ENCODE measurements at regions not wholly inside any gene's neighbourhood (a gene's known extent, or its start where the extent isn't known, plus 50 kb on each side); places are given as distances from the start of the nearest gene placed in this dataset.

- peak overlapping the region; percentile 9 for H3K27ac ChIP-seq (ENCODE audit: poor library complexity, severe bottlenecking)
- no peaks in the 10 kb centered on the region for H3K36me3 ChIP-seq (ENCODE audit: low read depth)
- no peak for DNase-seq (ENCODE audit: low spot score)
- no peaks in the 10 kb centered on the region for H3K9me3 ChIP-seq (ENCODE audit: severe bottlenecking)
- no peaks in the 10 kb centered on the region for H3K27me3 ChIP-seq (ENCODE audit: insufficient read depth, poor library complexity, severe bottlenecking)
- TF ChIP-seq CTCF (IDR thresholded peaks at IDR 0.05; ENCODE audit: poor library complexity, severe bottlenecking) = no peak
- no peak for ATAC-seq (ENCODE audit: low read depth)
- H3K4me3 ChIP-seq (ENCODE audit: severe bottlenecking) = no peak overlapping the region
- peaks cover 25% of the 10 kb centered on the region for H3K4me1 ChIP-seq (ENCODE audit: insufficient read depth, poor library complexity, severe bottlenecking)
Measured at GRCh38 chr1:55585402-55585792, 370.2 kb upstream of the USP24 start.

- DNase-seq (ENCODE audit: low spot score) (no peak), ATAC-seq (ENCODE audit: low read depth) (no peak)
- Histone ChIP-seq H3K4me1 (ENCODE audit: insufficient read depth, poor library complexity, severe bottlenecking) (peaks cover 29% of the 10 kb centered on the region), H3K9me3 (ENCODE audit: severe bottlenecking) (no peaks in the 10 kb centered on the region), H3K27ac (ENCODE audit: poor library complexity, severe bottlenecking) (peak overlapping the region; percentile 9), H3K27me3 (ENCODE audit: insufficient read depth, poor library complexity, severe bottlenecking) (no peaks in the 10 kb centered on the region), H3K36me3 (ENCODE audit: low read depth) (no peaks in the 10 kb centered on the region), H3K4me3 (ENCODE audit: severe bottlenecking) (no peak overlapping the region)
- peak; percentile 21 for TF ChIP-seq CTCF (IDR thresholded peaks at IDR 0.05; ENCODE audit: poor library complexity, severe bottlenecking)
Measured at GRCh38 chr1:55584526-55585401, 369.6 kb upstream of the USP24 start.

GRCh38 chr1:55582084-55582483 is 366.9 kb upstream of the USP24 start:
- Histone ChIP-seq H3K36me3 (ENCODE audit: low read depth) (no peaks in the 10 kb centered on the region), H3K9me3 (ENCODE audit: severe bottlenecking) (no peaks in the 10 kb centered on the region), H3K4me1 (ENCODE audit: insufficient read depth, poor library complexity, severe bottlenecking) (peaks cover 24% of the 10 kb centered on the region), H3K27me3 (ENCODE audit: insufficient read depth, poor library complexity, severe bottlenecking) (no peaks in the 10 kb centered on the region), H3K4me3 (ENCODE audit: severe bottlenecking) (no peak overlapping the region), H3K27ac (ENCODE audit: poor library complexity, severe bottlenecking) (peak overlapping the region; percentile 93)
- TF ChIP-seq CTCF (IDR thresholded peaks at IDR 0.05; ENCODE audit: poor library complexity, severe bottlenecking) = no peak
- ATAC-seq (ENCODE audit: low read depth) (no peak), DNase-seq (ENCODE audit: low spot score) (no peak)

GRCh38 chr1:55580845-55581332 is 365.7 kb upstream of the USP24 start:
- H3K9me3 ChIP-seq (ENCODE audit: severe bottlenecking) = no peaks in the 10 kb centered on the region
- H3K27ac ChIP-seq (ENCODE audit: poor library complexity, severe bottlenecking) = peak overlapping the region; percentile 93
- no peak for TF ChIP-seq CTCF (IDR thresholded peaks at IDR 0.05; ENCODE audit: poor library complexity, severe bottlenecking)
- H3K36me3 ChIP-seq (ENCODE audit: low read depth) = no peaks in the 10 kb centered on the region
- peaks cover 24% of the 10 kb centered on the region for H3K4me1 ChIP-seq (ENCODE audit: insufficient read depth, poor library complexity, severe bottlenecking)
- no peak overlapping the region for H3K4me3 ChIP-seq (ENCODE audit: severe bottlenecking)
- no peaks in the 10 kb centered on the region for H3K27me3 ChIP-seq (ENCODE audit: insufficient read depth, poor library complexity, severe bottlenecking)
- DNase-seq (ENCODE audit: low spot score) (no peak), ATAC-seq (ENCODE audit: low read depth) (peak; percentile 95)

All from RWPE2 (cell line).